ENCODE measurements at regions not wholly inside any gene's neighbourhood (a gene's known extent, or its start where the extent isn't known, plus 50 kb on each side); places are given as distances from the start of the nearest gene placed in this dataset.

DNA sequence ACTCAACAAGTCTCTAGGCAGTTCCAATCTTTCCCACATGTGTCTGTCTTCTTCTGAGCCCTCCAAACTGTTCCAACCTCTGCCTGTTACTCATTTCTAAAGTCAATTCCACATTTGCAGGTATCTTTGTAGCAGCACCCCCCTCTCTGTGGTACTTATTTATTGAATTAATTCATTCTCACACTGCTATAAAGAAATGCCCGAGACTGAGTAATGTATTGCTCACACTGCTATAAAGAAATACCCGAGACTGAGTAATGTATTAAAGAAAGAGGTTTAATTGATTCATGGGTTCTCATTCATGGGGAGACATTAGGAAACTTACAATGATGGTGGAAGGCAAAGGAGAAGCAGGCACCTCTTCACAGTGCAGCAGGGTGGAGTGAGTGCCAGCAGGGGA is 1413.8 kb downstream of the SI start:
- no peak overlapping the region for H2AFZ ChIP-seq (ENCODE audit: low read depth, low read length, poor library complexity, severe bottlenecking)
- no peak for ATAC-seq
- H3K27me3 ChIP-seq (ENCODE audit: insufficient read depth, low read length) = no peaks in the 10 kb centered on the region
- intact Hi-C loops (cut with micrococcal nuclease) = no loop called here
- RAD21 ChIA-PET (ENCODE audit: low non-redundant PET in 1 of 2, low total read pairs in 2 of 2, uncharacterized antibody in 2 of 2, unreplicated experiment in 2 of 2) = no interaction called here
- no peaks in the 10 kb centered on the region for H3K9me3 ChIP-seq (ENCODE audit: control insufficient read depth in 1 of 2, insufficient read depth in 1 of 2, low read depth in 1 of 2, low read length in 2 of 2)
- no peaks in the 10 kb centered on the region for H4K20me1 ChIP-seq (ENCODE audit: insufficient read depth)
- POLR2A ChIA-PET = no interaction called here
- DNase-seq (ENCODE audit: low read depth, low spot score) = no peak
- no peak overlapping the region for H3K9ac ChIP-seq (ENCODE audit: low read length)
- H3K4me2 ChIP-seq (ENCODE audit: low read length) = no peak overlapping the region
- H3K4me1 ChIP-seq (ENCODE audit: control insufficient read depth in 1 of 2, insufficient read depth in 2 of 2, low read length in 2 of 2) = no peaks in the 10 kb centered on the region
- TF ChIP-seq ZBTB33 (IDR thresholded peaks at IDR 0.05; ENCODE audit: extremely low read depth, insufficient replicate concordance, low read length) = no peak
- TF ChIP-seq RAD21 (IDR thresholded peaks at IDR 0.05; ENCODE audit: low read depth) = no peak
- BruUV-seq (replicated peaks) = no TSS peak
- no peak overlapping the region for H3K4me3 ChIP-seq (replicated peaks in 1 of 2; ENCODE audit: low read depth in 1 of 2, low read length in 2 of 2)
- H3K27ac ChIP-seq (ENCODE audit: low read depth, low read length) = no peak overlapping the region
- H3K9me2 ChIP-seq (ENCODE audit: insufficient read depth) = no peaks in the 10 kb centered on the region
- H3K79me2 ChIP-seq (ENCODE audit: insufficient read depth, low read length) = no peaks in the 10 kb centered on the region
- no peaks in the 10 kb centered on the region for H3K36me3 ChIP-seq (ENCODE audit: control insufficient read depth in 1 of 2, insufficient read depth in 2 of 2, low read length in 2 of 2)
- CTCF ChIA-PET = no interaction called here

GRCh38 chr3:163657088-163657487 is 1421.2 kb downstream of the SI start:
- H3K9me3 ChIP-seq (ENCODE audit: control insufficient read depth in 1 of 2, insufficient read depth in 1 of 2, low read depth in 1 of 2, low read length in 2 of 2) = no peaks in the 10 kb centered on the region
- ChIA-PET RAD21 (ENCODE audit: low non-redundant PET in 1 of 2, low total read pairs in 2 of 2, uncharacterized antibody in 2 of 2, unreplicated experiment in 2 of 2) (no interaction called here), CTCF (no interaction called here), POLR2A (no interaction called here)
- no peaks in the 10 kb centered on the region for H4K20me1 ChIP-seq (ENCODE audit: insufficient read depth)
- no peaks in the 10 kb centered on the region for H3K27me3 ChIP-seq (ENCODE audit: insufficient read depth, low read length)
- no peak for ATAC-seq
- TF ChIP-seq FOSL1 (IDR thresholded peaks at IDR 0.05; ENCODE audit: low read depth) = no peak
- TF ChIP-seq, protein P1, sequence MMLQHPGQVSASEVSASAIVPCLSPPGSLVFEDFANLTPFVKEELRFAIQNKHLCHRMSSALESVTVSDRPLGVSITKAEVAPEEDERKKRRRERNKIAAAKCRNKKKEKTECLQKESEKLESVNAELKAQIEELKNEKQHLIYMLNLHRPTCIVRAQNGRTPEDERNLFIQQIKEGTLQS (IDR thresholded peaks at IDR 0.05) = no peak
- no peak for TF ChIP-seq POLR2AphosphoS5 (IDR thresholded peaks at IDR 0.05; ENCODE audit: low read depth, low read length)
- TF ChIP-seq REST (IDR thresholded peaks at IDR 0.05; ENCODE audit: low read depth) = no peak
- no peaks in the 10 kb centered on the region for H3K36me3 ChIP-seq (ENCODE audit: control insufficient read depth in 1 of 2, insufficient read depth in 2 of 2, low read length in 2 of 2)
- intact Hi-C loops (cut with micrococcal nuclease) = no loop called here
- H2AFZ ChIP-seq (ENCODE audit: low read depth, low read length, poor library complexity, severe bottlenecking) = no peak overlapping the region
- no peak overlapping the region for H3K4me3 ChIP-seq (replicated peaks in 1 of 2; ENCODE audit: low read depth in 1 of 2, low read length in 2 of 2)
- no peaks in the 10 kb centered on the region for H3K79me2 ChIP-seq (ENCODE audit: insufficient read depth, low read length)
- BruUV-seq (replicated peaks) = no TSS peak
- no peaks in the 10 kb centered on the region; the same call in 1 of the 2 replicates for H3K9me2 ChIP-seq (ENCODE audit: insufficient read depth)
- no peak overlapping the region for H3K27ac ChIP-seq (ENCODE audit: low read depth, low read length)
- H3K9ac ChIP-seq (ENCODE audit: low read length) = no peak overlapping the region
- H3K4me2 ChIP-seq (ENCODE audit: low read length) = no peak overlapping the region
- no peak for DNase-seq (ENCODE audit: low read depth, low spot score)
- no peaks in the 10 kb centered on the region for H3K4me1 ChIP-seq (ENCODE audit: control insufficient read depth in 1 of 2, insufficient read depth in 2 of 2, low read length in 2 of 2)

Data from HCT116 (cell line).